ENCODE measurements at regions not wholly inside any gene's neighbourhood (a gene's known extent, or its start where the extent isn't known, plus 50 kb on each side); places are given as distances from the start of the nearest gene placed in this dataset.

DNA sequence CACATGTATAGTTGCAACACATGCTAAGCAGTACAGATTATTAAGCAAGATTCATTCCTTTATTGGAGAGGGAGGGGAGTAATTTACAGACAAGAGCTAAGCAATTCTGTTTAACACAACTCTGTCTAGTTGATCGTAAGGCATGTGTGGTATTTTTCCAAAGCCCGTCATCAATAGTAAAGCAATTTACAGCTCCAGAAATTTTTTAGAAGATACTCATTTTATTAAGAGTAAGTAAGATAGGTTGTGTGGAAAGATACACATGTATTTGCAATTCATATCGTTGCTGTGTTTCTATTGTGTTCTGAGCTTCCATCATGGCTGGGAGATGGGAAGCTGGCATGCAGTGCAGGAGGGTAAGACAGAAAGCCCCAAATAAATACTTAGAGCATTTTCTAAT, 289.2 kb upstream of the TMEM161B start:
- Mint-ChIP-seq H3K9me3 (ENCODE audit: unreplicated experiment) (no peaks in the 10 kb centered on the region), H3K4me3 (ENCODE audit: unreplicated experiment) (no peak overlapping the region), H3K27me3 (ENCODE audit: unreplicated experiment) (peaks cover 20% of the 10 kb centered on the region), H3K27ac (ENCODE audit: unreplicated experiment) (no peak overlapping the region), H3K4me1 (ENCODE audit: unreplicated experiment) (no peaks in the 10 kb centered on the region), H3K36me3 (ENCODE audit: unreplicated experiment) (no peaks in the 10 kb centered on the region)
- TF ChIP-seq CTCF (IDR thresholded peaks at IDR 0.05), result no peak
- no peak for DNase-seq (ENCODE audit: extremely low spot score, unreplicated experiment)

DNA sequence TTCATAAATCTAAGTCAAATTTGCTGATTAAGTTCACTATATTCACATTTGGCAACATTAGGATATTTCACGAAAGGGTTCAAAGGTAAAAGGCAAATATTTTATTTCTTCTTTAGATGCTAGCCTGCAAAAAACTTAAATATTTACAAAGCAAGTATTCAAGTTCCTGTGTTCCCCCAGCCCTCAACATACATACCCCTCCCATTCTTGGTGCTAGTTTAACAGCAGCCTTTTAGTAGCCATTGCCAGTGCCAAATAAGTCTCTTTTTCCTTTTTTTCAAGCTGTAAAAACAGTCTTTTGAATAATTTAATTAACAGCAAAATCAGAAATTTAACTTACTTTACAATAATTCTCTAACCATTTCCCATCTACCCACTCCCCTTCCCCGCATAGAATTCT, 288.5 kb upstream of the TMEM161B start:
- Mint-ChIP-seq H3K9me3 (ENCODE audit: unreplicated experiment) (no peaks in the 10 kb centered on the region), H3K27ac (ENCODE audit: unreplicated experiment) (no peak overlapping the region), H3K27me3 (ENCODE audit: unreplicated experiment) (peaks cover 20% of the 10 kb centered on the region), H3K36me3 (ENCODE audit: unreplicated experiment) (no peaks in the 10 kb centered on the region), H3K4me3 (ENCODE audit: unreplicated experiment) (no peak overlapping the region), H3K4me1 (ENCODE audit: unreplicated experiment) (no peaks in the 10 kb centered on the region)
- DNase-seq (ENCODE audit: extremely low spot score, unreplicated experiment), result no peak
- no peak for TF ChIP-seq CTCF (IDR thresholded peaks at IDR 0.05)

GRCh38 chr5:88556406-88556805, 287.8 kb upstream of the TMEM161B start:
- DNase-seq (ENCODE audit: extremely low spot score, unreplicated experiment), result no peak
- no peaks in the 10 kb centered on the region for H3K36me3 Mint-ChIP-seq (ENCODE audit: unreplicated experiment)
- no peak overlapping the region for H3K4me3 Mint-ChIP-seq (ENCODE audit: unreplicated experiment)
- no peak for TF ChIP-seq CTCF (IDR thresholded peaks at IDR 0.05)
- H3K27ac Mint-ChIP-seq (ENCODE audit: unreplicated experiment), result no peak overlapping the region
- H3K9me3 Mint-ChIP-seq (ENCODE audit: unreplicated experiment), result no peaks in the 10 kb centered on the region
- peaks cover 28% of the 10 kb centered on the region for H3K27me3 Mint-ChIP-seq (ENCODE audit: unreplicated experiment)
- H3K4me1 Mint-ChIP-seq (ENCODE audit: unreplicated experiment), result no peaks in the 10 kb centered on the region

GRCh38 chr5:88555674-88556073, 287.0 kb upstream of the TMEM161B start:
- Mint-ChIP-seq H3K4me3 (ENCODE audit: unreplicated experiment) (no peak overlapping the region), H3K4me1 (ENCODE audit: unreplicated experiment) (no peaks in the 10 kb centered on the region), H3K9me3 (ENCODE audit: unreplicated experiment) (no peaks in the 10 kb centered on the region), H3K27ac (ENCODE audit: unreplicated experiment) (no peak overlapping the region), H3K27me3 (ENCODE audit: unreplicated experiment) (peaks cover 29% of the 10 kb centered on the region), H3K36me3 (ENCODE audit: unreplicated experiment) (no peaks in the 10 kb centered on the region)
- DNase-seq (ENCODE audit: extremely low spot score, unreplicated experiment), result no peak
- no peak for TF ChIP-seq CTCF (IDR thresholded peaks at IDR 0.05)

DNA sequence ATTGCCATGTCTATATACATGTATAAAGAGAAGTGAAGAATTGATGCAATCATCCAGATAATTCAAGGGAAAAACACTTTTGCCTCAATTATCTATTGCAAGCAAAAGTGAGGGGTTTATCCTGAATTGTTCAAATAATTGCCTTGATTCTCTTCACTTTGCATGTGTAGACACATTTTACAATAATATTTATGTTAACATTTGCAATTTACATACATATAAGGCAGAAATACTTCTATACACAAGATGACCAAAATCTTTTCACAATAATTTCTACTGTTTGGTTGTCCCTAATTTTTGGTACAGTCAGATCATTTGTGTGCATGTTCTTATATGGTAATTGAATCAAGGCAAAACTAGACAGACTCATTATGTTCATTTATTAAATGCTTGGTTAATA, 285.3 kb upstream of the TMEM161B start:
- TF ChIP-seq CTCF (IDR thresholded peaks at IDR 0.05), result no peak
- Mint-ChIP-seq H3K27ac (ENCODE audit: unreplicated experiment) (no peak overlapping the region), H3K9me3 (ENCODE audit: unreplicated experiment) (no peaks in the 10 kb centered on the region), H3K36me3 (ENCODE audit: unreplicated experiment) (no peaks in the 10 kb centered on the region), H3K4me3 (ENCODE audit: unreplicated experiment) (no peak overlapping the region), H3K27me3 (ENCODE audit: unreplicated experiment) (peaks cover 29% of the 10 kb centered on the region), H3K4me1 (ENCODE audit: unreplicated experiment) (no peaks in the 10 kb centered on the region)
- DNase-seq (ENCODE audit: extremely low spot score, unreplicated experiment), result no peak
